K562 (cell line): ENCODE measurements at regions not wholly inside any gene's neighbourhood (a gene's known extent, or its start where the extent isn't known, plus 50 kb on each side); places are given as distances from the start of the nearest gene placed in this dataset.

Experiments used
- ATAC-seq: fragments of 200-7000 bp; cut with Tn5 transposase; 3 replicates; pipeline ENCODE4 v1.9.1; 2020; ENCODE audit warnings: moderate library complexity
- BruUV-seq: library from RNA; stranded (reverse); fragments of 400-500 nt; replicated peaks from 2 replicates; lab custom pipeline; 2021; lab: Mats Ljungman, UMichigan
- CTCF ChIA-PET: fragments of 300-600 bp; formaldehyde crosslinking; extraction: SDS; loops from one replicate; lab custom pipeline; 2021; ENCODE audit warnings: low intra/inter-chr PET ratio; lab: Yijun Ruan, JAX
- POLR2A ChIA-PET: fragments of 300-600, 350-650 bp; sonication (Branson Sonifier 250); formaldehyde crosslinking; extraction: SDS; loops from one replicate; lab custom pipeline; 2021; ENCODE audit warnings: antibody characterized with exemption, inconsistent platforms; lab: Yijun Ruan, JAX
- DNase-seq, 4 experiments: peaks; one replicate each; pipeline versions ENCODE4 v3.0.0 to v3.0.0-alpha.2; 2011 to 2018; ENCODE audit warnings: low spot score in 3 of 4, mixed read lengths in 3 of 4; ENCODE audit errors: extremely low read depth in 1 of 4
- FAIRE-seq: peaks from 2 replicates; lab custom pipeline; 2011; peaks lifted over from hg19 to GRCh38; lab: Jason Lieb, UNC
- H2AFZ ChIP-seq: 2 replicates; pipeline ENCODE4 v1.6.0; 2011; ENCODE audit warnings: low read depth, low read length, control low read depth, inconsistent platforms
- H3K27ac ChIP-seq: fragments of 200-600 bp; 3 replicates; pipeline ENCODE4 v1.8.0; 2011; ENCODE audit warnings: low read depth, mild to moderate bottlenecking, control low read depth, inconsistent platforms, low read length, moderate library complexity, mixed read lengths; ENCODE audit errors: extremely low read depth
- H3K27me3 ChIP-seq, 2 experiments: fragments of 300-600 bp in 1 of 2; 2 replicates in 1 of 2; 3 replicates in 1 of 2; pipeline versions ENCODE4 v1.6.0 to v1.8.0; 2011; ENCODE audit warnings: inconsistent platforms in 2 of 2, low read length in 2 of 2, mild to moderate bottlenecking in 1 of 2, mixed read lengths in 1 of 2, moderate library complexity in 1 of 2; ENCODE audit not compliant: control insufficient read depth in 2 of 2, insufficient read depth in 2 of 2
- H3K36me3 ChIP-seq: fragments of 300-600 bp; 3 replicates; pipeline ENCODE4 v1.8.0; 2011; ENCODE audit warnings: mild to moderate bottlenecking, low read length, inconsistent platforms; ENCODE audit not compliant: control insufficient read depth, insufficient read depth
- H3K4me1 ChIP-seq, 2 experiments: fragments of 200-600 bp in 1 of 2; replicated peaks in 1 of 2; 2 replicates in 1 of 2; 3 replicates in 1 of 2; pipeline versions ENCODE4 v1.5.1 to v1.8.0; 2011; ENCODE audit warnings: inconsistent platforms in 2 of 2, low read length in 2 of 2, mild to moderate bottlenecking in 1 of 2, mixed read lengths in 1 of 2, moderate library complexity in 1 of 2; ENCODE audit not compliant: control insufficient read depth in 2 of 2, insufficient read depth in 2 of 2
- H3K4me2 ChIP-seq: 2 replicates; pipeline ENCODE4 v1.6.1; 2011; ENCODE audit warnings: low read length, control low read depth, inconsistent platforms, mixed read lengths; ENCODE audit not compliant: insufficient read depth
- H3K4me3 ChIP-seq: fragments of 200-600 bp; sonication (generic), shearing (Covaris generic); 2 replicates; pipeline ENCODE4 v1.5.1; 2016; ENCODE audit warnings: control low read depth, inconsistent platforms
- H3K79me2 ChIP-seq: fragments of 200-600 bp; 3 replicates; pipeline ENCODE4 v1.8.0; 2011; ENCODE audit warnings: low read length, inconsistent platforms; ENCODE audit not compliant: control insufficient read depth, insufficient read depth
- H3K9ac ChIP-seq, 2 experiments: 2 replicates each; pipeline versions ENCODE4 v1.6.0 to v1.6.1; 2011; ENCODE audit warnings: low read depth in 2 of 2, low read length in 2 of 2, control low read depth in 1 of 2, inconsistent platforms in 1 of 2, mild to moderate bottlenecking in 1 of 2, mixed read lengths in 1 of 2; ENCODE audit not compliant: insufficient read depth in 1 of 2
- H3K9me1 ChIP-seq: one replicate; pipeline ENCODE4 v1.6.0; 2011; ENCODE audit warnings: inconsistent platforms, mild to moderate bottlenecking, low read length, moderate library complexity; ENCODE audit not compliant: control insufficient read depth, insufficient read depth
- H3K9me3 ChIP-seq: replicated peaks from 2 replicates; pipeline ENCODE4 v1.5.1; 2011; ENCODE audit warnings: low read depth, low read length, inconsistent platforms; ENCODE audit not compliant: control insufficient read depth, insufficient read depth
- H4K20me1 ChIP-seq: replicated peaks from 2 replicates; pipeline ENCODE4 v1.6.1; 2011; ENCODE audit warnings: low read length, inconsistent platforms, mixed read lengths; ENCODE audit not compliant: control insufficient read depth, insufficient read depth
- CHCHD3 ChIP-seq: fragments of 250-450 bp; sonication (Bioruptor Pico); IDR thresholded peaks from 2 replicates; pipeline ENCODE4 v2.1.2; 2022; ENCODE audit warnings: mild to moderate bottlenecking
- ETS2 ChIP-seq: IDR thresholded peaks from 2 replicates; pipeline ENCODE4 v1.6.1; 2016; ENCODE audit warnings: borderline replicate concordance, missing genetic modification characterization, mild to moderate bottlenecking, moderate library complexity, missing compliant biosample characterization; ENCODE audit not compliant: poor library complexity, severe bottlenecking
- FOXJ2 ChIP-seq: fragments of 200-800 bp; sonication (Bioruptor generic); IDR thresholded peaks from 2 replicates; pipeline ENCODE4 v1.6.1; 2016; ENCODE audit warnings: missing genetic modification characterization, missing compliant biosample characterization
- HDAC3 ChIP-seq: fragments of 450-650 bp; IDR thresholded peaks from 2 replicates; pipeline ENCODE4 v1.6.1; 2018; ENCODE audit warnings: borderline replicate concordance, mild to moderate bottlenecking, moderate library complexity; ENCODE audit not compliant: partially characterized antibody
- POLR3A ChIP-seq: IDR thresholded peaks from 2 replicates; pipeline ENCODE4 v1.6.1; 2011; ENCODE audit warnings: borderline replicate concordance, mild to moderate bottlenecking, moderate library complexity; ENCODE audit not compliant: insufficient read length, insufficient read depth; ENCODE audit errors: extremely low read depth
- PURB ChIP-seq: sonication (generic); formaldehyde crosslinking; IDR thresholded peaks from 2 replicates; pipeline ENCODE4 v1.9.0; 2021; ENCODE audit warnings: low read depth, mild to moderate bottlenecking, missing genetic modification reagents
- RUNX1 ChIP-seq: sonication (generic); IDR thresholded peaks from 2 replicates; pipeline ENCODE4 v1.6.1; 2016; ENCODE audit warnings: antibody characterized with exemption, low read depth
- SIN3A ChIP-seq, 2 experiments: fragments of 150-350 bp in 1 of 2; IDR thresholded peaks; 2 replicates each; pipeline ENCODE4 v1.6.1; 2011 to 2016; ENCODE audit warnings: borderline replicate concordance in 2 of 2, low read depth in 2 of 2, low read length in 2 of 2, mild to moderate bottlenecking in 2 of 2, moderate library complexity in 2 of 2; ENCODE audit not compliant: control insufficient read depth in 1 of 2
- SPI1 ChIP-seq: IDR thresholded peaks from 2 replicates; pipeline ENCODE4 v1.6.1; 2011; ENCODE audit warnings: low read depth, low read length, control low read depth, borderline replicate concordance
- XRCC4 ChIP-seq: IDR thresholded peaks from one replicate; pipeline ENCODE4 v1.6.1; 2011; ENCODE audit not compliant: insufficient read depth, insufficient read length; ENCODE audit errors: extremely low read depth
- ZBTB8A ChIP-seq: fragments of 450-650 bp; IDR thresholded peaks from 2 replicates; pipeline ENCODE4 v1.6.1; 2018; ENCODE audit warnings: mild to moderate bottlenecking, moderate library complexity; ENCODE audit not compliant: partially characterized antibody
- ZNF324 ChIP-seq: fragments of 250-450 bp; sonication (Bioruptor Pico); IDR thresholded peaks from 2 replicates; pipeline ENCODE4 v1.4.0; 2020; ENCODE audit warnings: mild to moderate bottlenecking
- ZNF717 ChIP-seq: fragments of 250-450 bp; sonication (Bioruptor Pico); IDR thresholded peaks from 2 replicates; pipeline ENCODE4 v1.5.0; 2021
- WGBS: fragments of 100-300 bp; shearing (Covaris generic); methylation state at CpG from one replicate; pipeline ENCODE4 v1.1.6; 2016; ENCODE audit warnings: low coverage, mixed read lengths; ENCODE audit not compliant: insufficient coverage; ENCODE audit errors: missing lambda C conversion rate; 5-methylcytosine and 5-hydroxymethylcytosine counted together
- in situ Hi-C: fragments of 300-500 bp; cut with MboI; formaldehyde crosslinking; loops from 4 replicates; pipeline ENCODE4 v1.15.0; 2018; ENCODE audit warnings: inconsistent platforms, mixed read lengths
- intact Hi-C: fragments of 100-400 bp; cut with micrococcal nuclease; formaldehyde crosslinking; loops from 2 replicates; pipeline ENCODE4 v1.14.2; 2022
- TF ChIP-seq, protein P1 (sequence below): fragments of 250-450 bp; sonication (Bioruptor Pico); IDR thresholded peaks from 2 replicates; pipeline ENCODE4 v1.8.0; 2022; ENCODE audit warnings: inconsistent platforms, mild to moderate bottlenecking, moderate library complexity, borderline replicate concordance
- TF ChIP-seq, protein P2 (sequence below): fragments of 250-450 bp; sonication (Bioruptor Pico); IDR thresholded peaks from 2 replicates; pipeline ENCODE4 v1.5.0; 2021

DNA sequence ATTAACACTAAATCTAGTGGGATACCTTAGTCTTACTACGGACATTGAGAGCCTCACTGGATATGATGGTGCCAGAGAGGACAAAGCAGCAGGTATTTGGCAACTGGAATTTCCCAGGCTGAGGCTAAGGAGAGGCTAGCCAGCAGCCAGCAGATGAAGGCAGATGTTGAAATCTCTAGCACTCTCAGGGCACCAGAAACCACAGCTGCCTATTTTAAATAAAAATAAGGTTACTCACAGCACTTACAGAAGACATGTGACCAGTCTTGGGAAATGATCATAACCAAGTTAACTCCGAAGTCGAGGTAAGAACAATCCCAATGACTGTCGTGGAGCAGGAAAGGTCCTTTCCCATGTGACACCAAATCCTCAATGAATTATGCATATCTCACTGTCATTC is 1726.0 kb downstream of the EFNB2 start:
- intact Hi-C loops: no loop called here
- Histone ChIP-seq H3K9me3 (no peaks in the 10 kb centered on the region), H4K20me1 (no peaks in the 10 kb centered on the region), H3K4me3 (no peak overlapping the region), H3K4me2 (no peak overlapping the region), H3K9ac (no peak overlapping the region), H3K36me3 (no peaks in the 10 kb centered on the region), H3K27me3 (no peaks in the 10 kb centered on the region), H3K9me1 (no peaks in the 10 kb centered on the region), H2AFZ (no peak overlapping the region), H3K79me2 (no peaks in the 10 kb centered on the region), H3K4me1 (no peaks in the 10 kb centered on the region), H3K27ac (no peak overlapping the region)
- TF ChIP-seq ETS2 (tag): no peak
- TF ChIP-seq, protein P1, sequence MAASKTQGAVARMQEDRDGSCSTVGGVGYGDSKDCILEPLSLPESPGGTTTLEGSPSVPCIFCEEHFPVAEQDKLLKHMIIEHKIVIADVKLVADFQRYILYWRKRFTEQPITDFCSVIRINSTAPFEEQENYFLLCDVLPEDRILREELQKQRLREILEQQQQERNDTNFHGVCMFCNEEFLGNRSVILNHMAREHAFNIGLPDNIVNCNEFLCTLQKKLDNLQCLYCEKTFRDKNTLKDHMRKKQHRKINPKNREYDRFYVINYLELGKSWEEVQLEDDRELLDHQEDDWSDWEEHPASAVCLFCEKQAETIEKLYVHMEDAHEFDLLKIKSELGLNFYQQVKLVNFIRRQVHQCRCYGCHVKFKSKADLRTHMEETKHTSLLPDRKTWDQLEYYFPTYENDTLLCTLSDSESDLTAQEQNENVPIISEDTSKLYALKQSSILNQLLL (CRISPR knock-in tag): no peak
- no peak for TF ChIP-seq SIN3A (IDR thresholded peaks at IDR 0.05; ENCODE audit: borderline replicate concordance in 2 of 2, control insufficient read depth in 1 of 2, low read depth in 2 of 2, low read length in 2 of 2)
- TF ChIP-seq, protein P2, sequence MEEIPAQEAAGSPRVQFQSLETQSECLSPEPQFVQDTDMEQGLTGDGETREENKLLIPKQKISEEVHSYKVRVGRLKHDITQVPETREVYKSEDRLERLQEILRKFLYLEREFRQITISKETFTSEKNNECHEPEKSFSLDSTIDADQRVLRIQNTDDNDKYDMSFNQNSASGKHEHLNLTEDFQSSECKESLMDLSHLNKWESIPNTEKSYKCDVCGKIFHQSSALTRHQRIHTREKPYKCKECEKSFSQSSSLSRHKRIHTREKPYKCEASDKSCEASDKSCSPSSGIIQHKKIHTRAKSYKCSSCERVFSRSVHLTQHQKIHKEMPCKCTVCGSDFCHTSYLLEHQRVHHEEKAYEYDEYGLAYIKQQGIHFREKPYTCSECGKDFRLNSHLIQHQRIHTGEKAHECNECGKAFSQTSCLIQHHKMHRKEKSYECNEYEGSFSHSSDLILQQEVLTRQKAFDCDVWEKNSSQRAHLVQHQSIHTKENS (CRISPR knock-in tag): no peak
- TF ChIP-seq RUNX1: no peak
- no peak for TF ChIP-seq PURB (CRISPR knock-in tag)
- TF ChIP-seq FOXJ2 (tag): no peak
- no peak for TF ChIP-seq ZBTB8A
- no peak for TF ChIP-seq CHCHD3 (CRISPR knock-in tag)
- TF ChIP-seq ZNF324 (CRISPR knock-in tag): no peak
- no peak for TF ChIP-seq XRCC4
- TF ChIP-seq ZNF717: no peak
- no peak for TF ChIP-seq SPI1
- no peak for TF ChIP-seq HDAC3
- TF ChIP-seq POLR3A: no peak
- ChIA-PET CTCF (no interaction called here), POLR2A (no interaction called here)
- 0% methylated on average over 4 of the region's 4 CpGs for WGBS
- DNase-seq (no peak), ATAC-seq (no peak), FAIRE-seq (no peak)
- BruUV-seq: no TSS peak
- in situ Hi-C loops: no loop called here
